Glomerular visceral epithelial cell (primary cell): ENCODE measurements at regions not wholly inside any gene's neighbourhood (a gene's known extent, or its start where the extent isn't known, plus 50 kb on each side); places are given as distances from the start of the nearest gene placed in this dataset.

Experiments used
- DNase-seq: peaks from one replicate; pipeline ENCODE4 v3.0.0-alpha.2; 2016; ENCODE audit errors: extremely low spot score

- no peak for DNase-seq
These were observed 1425.1 kb upstream of the LRRTM3 start for GRCh38 chr10:65500716-65501115.

GRCh38 chr10:65501259-65501658 is 1424.6 kb upstream of the LRRTM3 start:
- DNase-seq, result no peak

GRCh38 chr10:65518379-65518778 is 1407.5 kb upstream of the LRRTM3 start:
- DNase-seq, result peak; percentile 49

DNA sequence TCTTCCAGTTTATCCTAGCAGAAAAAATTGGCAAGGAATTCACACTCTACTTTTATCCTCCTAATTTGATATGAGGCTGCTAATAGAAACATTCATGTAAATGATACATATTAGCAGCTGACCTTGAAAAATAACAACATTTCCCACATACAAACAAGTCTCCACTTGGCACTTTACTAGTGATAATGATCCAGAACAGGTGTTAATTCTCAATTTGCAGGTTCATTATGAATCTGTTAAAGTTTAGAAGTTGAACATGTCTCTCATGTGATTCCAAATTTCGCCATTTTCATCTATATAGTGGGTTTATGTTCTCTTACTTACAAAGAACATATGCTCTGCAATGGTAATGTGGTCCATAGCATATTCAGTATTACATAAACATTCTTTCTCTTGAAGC is 1396.8 kb upstream of the LRRTM3 start:
- no peak for DNase-seq

DNA sequence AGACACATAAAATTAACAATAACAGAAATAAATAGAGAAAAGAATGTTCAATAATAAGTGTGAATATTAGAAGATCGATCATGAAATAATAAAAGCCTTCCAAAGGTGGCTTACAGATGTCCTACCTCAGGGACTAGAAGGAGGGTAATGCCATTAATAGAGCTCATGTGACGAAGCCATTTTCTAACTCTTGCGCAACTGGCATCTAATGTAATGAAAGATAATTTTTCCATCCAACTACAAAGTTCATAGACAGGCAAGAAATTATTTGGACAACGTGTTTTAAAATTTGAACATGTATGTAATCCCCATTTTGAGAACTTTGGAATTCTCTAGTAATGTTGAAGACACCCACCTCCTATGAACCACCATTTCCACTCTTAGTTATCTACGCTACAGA is 1394.3 kb upstream of the LRRTM3 start:
- no peak for DNase-seq

- DNase-seq, result no peak
These were observed 1391.1 kb upstream of the LRRTM3 start for GRCh38 chr10:65534771-65535170.

- no peak for DNase-seq
These were observed 1381.1 kb upstream of the LRRTM3 start for GRCh38 chr10:65544756-65545155.

GRCh38 chr10:65548001-65548400 is 1377.8 kb upstream of the LRRTM3 start:
- DNase-seq, result no peak

DNA sequence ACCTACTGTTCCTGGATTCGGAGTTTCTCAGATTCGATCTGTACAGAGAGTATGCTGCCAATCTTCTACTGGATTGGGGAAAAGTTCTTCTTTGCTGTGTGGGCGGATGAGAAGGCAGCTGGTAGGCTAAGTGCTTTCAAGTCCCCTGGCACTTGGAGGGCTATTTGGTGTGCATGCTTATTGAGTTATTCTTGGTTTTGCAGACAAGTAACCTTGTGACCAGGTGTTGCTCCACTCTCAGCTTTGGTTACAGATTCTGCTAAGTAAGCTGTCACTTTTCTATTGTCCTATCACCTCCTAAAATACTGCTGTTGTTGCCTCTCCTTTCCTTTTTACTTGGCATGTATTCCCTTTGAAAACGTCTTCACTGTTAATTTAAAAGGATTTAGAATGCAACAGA is 1375.1 kb upstream of the LRRTM3 start:
- no peak for DNase-seq

GRCh38 chr10:65555192-65555591 is 1370.6 kb upstream of the LRRTM3 start:
- no peak for DNase-seq

GRCh38 chr10:65556006-65556405 is 1369.8 kb upstream of the LRRTM3 start:
- DNase-seq, result no peak

DNA sequence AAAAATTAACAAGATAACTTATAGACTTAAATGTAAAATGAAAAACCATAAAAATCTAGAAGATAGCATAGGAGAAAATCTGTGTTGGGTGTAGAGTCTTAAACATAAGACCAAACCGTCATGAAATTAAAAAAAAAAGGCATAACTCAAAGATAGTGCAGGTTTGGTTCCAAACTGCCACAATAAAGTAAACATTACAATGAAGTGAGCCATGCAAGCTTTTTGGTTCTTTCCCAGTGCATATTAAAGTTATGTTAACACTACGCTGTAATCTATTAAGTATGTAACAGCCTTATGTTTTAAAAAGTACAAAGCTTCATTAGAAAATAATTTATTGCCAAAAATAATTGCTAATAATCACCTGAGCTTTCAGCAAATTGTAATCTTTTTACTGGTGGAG is 1366.5 kb upstream of the LRRTM3 start:
- no peak for DNase-seq

DNA sequence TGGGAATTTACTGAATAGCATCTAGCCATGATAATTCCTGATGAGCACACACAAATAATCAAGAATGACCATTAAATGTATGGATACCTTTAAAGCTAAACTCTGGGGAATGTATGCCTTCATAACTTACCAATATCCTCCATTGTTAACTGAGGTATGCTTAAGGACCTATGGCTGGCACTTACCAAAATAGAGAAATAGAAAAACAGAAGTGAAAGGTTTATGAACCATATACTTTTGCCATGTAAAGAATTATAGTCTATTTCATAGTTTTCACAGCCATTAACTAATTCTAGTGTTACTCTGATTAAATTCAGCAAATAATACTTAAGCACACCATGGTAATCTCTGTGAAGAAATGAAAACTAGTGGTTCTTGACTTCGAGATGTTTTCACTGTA is 1360.6 kb upstream of the LRRTM3 start:
- no peak for DNase-seq

DNA sequence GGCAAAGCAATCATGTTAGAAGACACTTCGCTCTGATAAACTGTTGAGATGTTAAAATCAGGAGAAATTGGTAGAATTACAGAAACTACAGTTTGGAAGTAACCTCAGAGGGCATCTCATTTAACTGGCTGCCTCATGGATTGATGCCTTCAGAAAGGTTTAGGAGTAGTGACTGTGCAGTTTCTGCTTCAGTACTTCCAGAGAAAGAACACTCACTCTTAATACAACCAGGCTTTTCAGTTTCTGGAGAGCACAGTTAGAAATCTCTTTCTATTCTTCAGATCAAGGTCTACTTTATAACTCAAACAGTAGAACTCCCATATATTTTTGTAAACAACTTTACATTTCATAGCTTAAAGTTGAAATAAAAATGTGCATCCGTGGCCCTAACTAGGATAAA is 1358.9 kb upstream of the LRRTM3 start:
- DNase-seq, result no peak

DNA sequence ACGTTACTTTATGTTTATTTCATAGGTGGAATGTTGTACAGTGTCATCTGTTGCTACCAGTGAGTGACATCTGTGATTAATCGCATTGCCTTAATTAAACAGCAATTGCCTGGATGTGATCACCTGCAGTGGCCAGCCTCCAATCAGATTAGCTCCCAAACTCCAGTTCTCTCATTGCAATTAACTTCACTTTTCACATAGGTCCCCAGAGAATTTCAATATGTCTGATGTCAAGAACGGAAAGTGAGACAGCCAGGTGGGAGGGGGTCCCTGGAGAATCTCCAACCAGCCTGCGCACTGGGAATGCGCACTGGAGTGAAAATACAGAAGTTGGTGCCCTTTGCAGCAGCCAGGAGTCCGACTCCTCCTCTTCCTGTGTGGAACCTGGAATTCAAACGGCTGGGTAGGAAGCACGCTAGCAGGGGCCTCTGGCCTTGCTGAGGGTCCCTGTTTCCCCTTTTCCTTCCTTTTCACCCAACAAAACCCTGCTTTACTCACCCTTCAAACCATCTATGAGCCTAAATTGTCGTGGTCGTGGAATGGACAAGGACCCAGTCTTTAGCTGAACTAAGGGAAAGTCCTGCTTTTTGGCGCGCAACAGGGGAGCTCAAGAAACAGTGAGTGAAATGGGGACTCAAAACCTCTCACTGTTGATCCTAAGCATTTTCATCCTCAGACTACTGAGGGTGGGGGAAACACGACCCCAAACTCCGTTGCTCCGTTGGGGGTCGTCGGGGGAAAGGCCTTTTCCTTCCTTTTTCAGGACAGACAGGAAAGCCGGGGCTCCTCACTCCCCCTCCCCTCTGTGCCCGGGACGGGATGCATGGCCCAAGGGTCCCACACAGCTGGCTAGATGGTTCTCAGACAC is 1355.5 kb upstream of the LRRTM3 start:
- peak; percentile 70 for DNase-seq

DNA sequence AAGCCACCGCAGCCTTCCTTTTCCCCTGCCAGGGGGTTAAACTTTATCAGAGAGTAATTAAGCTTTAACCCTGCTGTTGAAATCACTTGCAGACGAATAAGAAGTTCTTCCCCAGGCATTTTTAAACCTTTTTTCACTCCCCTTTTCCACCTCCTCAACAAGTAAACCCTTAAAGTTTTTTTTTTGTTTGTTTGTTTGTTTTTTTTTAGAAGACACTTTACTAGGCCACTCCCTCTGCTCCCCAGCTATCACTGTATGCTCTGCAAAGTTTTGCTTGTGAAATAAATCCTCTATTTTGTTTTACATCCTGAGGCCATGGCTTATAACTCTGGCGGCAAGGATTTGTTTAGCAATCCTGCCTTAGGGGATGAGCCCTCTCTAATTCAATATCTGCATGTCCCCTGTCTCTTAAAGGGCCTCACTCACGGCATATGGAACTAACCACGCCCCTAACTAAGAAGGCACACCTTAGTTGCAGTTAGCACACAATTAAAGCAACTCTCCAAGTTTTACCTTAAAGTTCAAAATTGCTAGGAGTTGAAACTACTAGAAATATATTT is 1354.7 kb upstream of the LRRTM3 start:
- peak; percentile 37 for DNase-seq

- DNase-seq, result no peak
These were observed 1344.3 kb upstream of the LRRTM3 start for GRCh38 chr10:65581426-65582026.

- DNase-seq, result no peak
These were observed 1323.5 kb upstream of the LRRTM3 start for GRCh38 chr10:65602182-65602865.

DNA sequence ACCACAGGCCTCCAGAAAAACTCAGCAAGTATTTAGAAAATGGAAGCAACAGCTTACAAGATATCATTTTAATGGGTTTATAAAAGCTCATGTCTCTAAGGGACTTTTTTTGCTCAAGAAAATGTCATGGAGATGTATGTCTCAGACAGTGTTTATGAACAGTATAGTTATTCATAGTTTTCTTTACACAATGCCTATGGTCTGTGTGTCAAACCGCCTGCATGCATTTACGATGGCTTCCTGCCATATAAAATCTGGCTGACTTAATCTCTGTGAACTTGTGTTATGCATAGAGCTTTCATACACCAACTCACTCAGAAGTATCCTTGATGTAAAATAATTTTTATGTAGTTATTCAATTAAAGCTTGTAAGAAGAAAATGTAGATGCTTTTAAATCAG is 1314.2 kb upstream of the LRRTM3 start:
- DNase-seq, result no peak

- DNase-seq, result no peak
These were observed 1310.8 kb upstream of the LRRTM3 start for GRCh38 chr10:65614956-65615565.

- no peak for DNase-seq
These were observed 1307.7 kb upstream of the LRRTM3 start for GRCh38 chr10:65618126-65618525.

- DNase-seq, result no peak
These were observed 1305.3 kb upstream of the LRRTM3 start for GRCh38 chr10:65620404-65621048.
